ENCODE measurements at regions not wholly inside any gene's neighbourhood (a gene's known extent, or its start where the extent isn't known, plus 50 kb on each side); places are given as distances from the start of the nearest gene placed in this dataset.

DNA sequence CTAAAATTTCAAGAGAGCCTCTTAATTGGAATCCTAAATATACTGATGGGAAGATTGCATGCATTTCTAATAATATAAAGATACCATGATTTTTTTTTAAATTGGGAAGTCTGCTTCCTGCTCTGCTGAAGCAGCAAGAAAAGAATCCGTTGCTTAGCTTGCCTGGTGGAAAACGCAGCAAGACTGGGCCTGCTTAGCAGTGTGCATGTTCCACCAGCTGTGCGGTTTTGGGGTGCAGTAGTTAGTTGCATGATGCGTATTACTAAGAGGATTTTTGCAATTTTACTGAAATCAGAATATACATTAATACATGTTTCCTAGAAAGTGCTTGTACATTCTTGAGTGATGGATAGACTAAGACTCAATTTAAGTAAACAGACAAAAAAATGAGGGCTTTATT, 319.9 kb downstream of the CMPK2 start:
- no peak overlapping the region for H3K27ac Mint-ChIP-seq (ENCODE audit: unreplicated experiment)
- no peaks in the 10 kb centered on the region for H3K36me3 Mint-ChIP-seq (ENCODE audit: low read depth)
- no peak for TF ChIP-seq CTCF (IDR thresholded peaks at IDR 0.05)
- DNase-seq (ENCODE audit: low spot score), result no peak
- no peak overlapping the region for H3K4me3 Mint-ChIP-seq (ENCODE audit: unreplicated experiment)
- no peaks in the 10 kb centered on the region for H3K27me3 Mint-ChIP-seq (ENCODE audit: low read depth)
- H3K4me1 Mint-ChIP-seq (ENCODE audit: low read depth), result no peaks in the 10 kb centered on the region
- peaks cover 14% of the 10 kb centered on the region for H3K9me3 Mint-ChIP-seq (ENCODE audit: low read depth)

DNA sequence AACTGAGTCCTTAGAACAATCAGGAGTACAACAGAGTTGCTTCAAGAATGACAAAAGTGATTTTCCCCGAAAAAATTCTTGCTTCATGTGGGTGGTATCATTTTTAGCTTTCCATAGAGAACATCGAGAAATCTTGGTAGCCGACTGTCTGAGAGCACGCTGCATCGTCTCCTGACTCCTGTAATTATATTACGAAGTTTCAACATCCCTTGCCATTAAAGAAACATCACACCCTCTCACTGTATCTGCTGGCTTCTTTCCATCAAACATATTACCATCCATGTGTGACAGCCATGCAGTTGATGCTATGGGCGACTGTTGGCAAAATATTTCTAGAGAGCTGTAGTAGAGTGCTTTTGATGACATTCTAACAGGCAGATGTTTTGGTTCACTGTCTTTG, 311.2 kb downstream of the CMPK2 start:
- no peak for TF ChIP-seq CTCF (IDR thresholded peaks at IDR 0.05)
- DNase-seq (ENCODE audit: low spot score), result no peak
- Mint-ChIP-seq H3K4me3 (ENCODE audit: unreplicated experiment) (no peak overlapping the region), H3K27me3 (ENCODE audit: low read depth) (no peaks in the 10 kb centered on the region), H3K9me3 (ENCODE audit: low read depth) (peaks cover 13% of the 10 kb centered on the region), H3K4me1 (ENCODE audit: low read depth) (no peaks in the 10 kb centered on the region), H3K27ac (ENCODE audit: unreplicated experiment) (no peak overlapping the region), H3K36me3 (ENCODE audit: low read depth) (no peaks in the 10 kb centered on the region)

GRCh38 chr2:6556755-6557154, 309.0 kb downstream of the CMPK2 start:
- Mint-ChIP-seq H3K4me3 (ENCODE audit: unreplicated experiment) (no peak overlapping the region), H3K4me1 (ENCODE audit: low read depth) (no peaks in the 10 kb centered on the region), H3K36me3 (ENCODE audit: low read depth) (no peaks in the 10 kb centered on the region), H3K27ac (ENCODE audit: unreplicated experiment) (no peak overlapping the region), H3K9me3 (ENCODE audit: low read depth) (no peaks in the 10 kb centered on the region), H3K27me3 (ENCODE audit: low read depth) (no peaks in the 10 kb centered on the region)
- no peak for DNase-seq (ENCODE audit: low spot score)
- no peak for TF ChIP-seq CTCF (IDR thresholded peaks at IDR 0.05)

DNA sequence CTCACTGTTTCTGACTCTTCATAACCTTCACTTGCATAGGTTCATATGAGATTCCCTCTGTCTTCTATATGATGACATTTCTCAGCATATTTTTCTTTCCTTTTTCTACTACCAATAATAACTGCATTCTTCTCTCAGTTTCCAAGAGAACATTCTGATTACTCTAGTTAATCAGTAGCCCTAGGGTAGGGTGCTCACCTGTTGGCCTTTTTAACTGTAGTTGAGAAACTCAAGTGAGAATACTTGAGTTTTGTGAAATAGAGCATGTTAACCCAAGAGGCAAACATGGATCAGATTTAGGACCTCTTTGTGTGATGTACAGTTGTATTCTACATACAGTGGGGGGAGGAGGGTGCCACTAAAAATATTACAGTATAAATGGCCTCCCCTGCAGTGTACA, 308.0 kb downstream of the CMPK2 start:
- H3K4me3 Mint-ChIP-seq (ENCODE audit: unreplicated experiment), result no peak overlapping the region
- no peaks in the 10 kb centered on the region for H3K27me3 Mint-ChIP-seq (ENCODE audit: low read depth)
- no peak overlapping the region for H3K27ac Mint-ChIP-seq (ENCODE audit: unreplicated experiment)
- TF ChIP-seq CTCF (IDR thresholded peaks at IDR 0.05), result no peak
- H3K9me3 Mint-ChIP-seq (ENCODE audit: low read depth), result no peaks in the 10 kb centered on the region
- DNase-seq (ENCODE audit: low spot score), result no peak
- no peaks in the 10 kb centered on the region for H3K4me1 Mint-ChIP-seq (ENCODE audit: low read depth)
- H3K36me3 Mint-ChIP-seq (ENCODE audit: low read depth), result no peaks in the 10 kb centered on the region

GRCh38 chr2:6562771-6563170, 302.9 kb downstream of the CMPK2 start:
- no peaks in the 10 kb centered on the region for H3K9me3 Mint-ChIP-seq (ENCODE audit: low read depth)
- H3K36me3 Mint-ChIP-seq (ENCODE audit: low read depth), result no peaks in the 10 kb centered on the region
- no peak for DNase-seq (ENCODE audit: low spot score)
- no peak for TF ChIP-seq CTCF (IDR thresholded peaks at IDR 0.05)
- H3K4me3 Mint-ChIP-seq (ENCODE audit: unreplicated experiment), result no peak overlapping the region
- no peaks in the 10 kb centered on the region for H3K27me3 Mint-ChIP-seq (ENCODE audit: low read depth)
- H3K4me1 Mint-ChIP-seq (ENCODE audit: low read depth), result peaks cover 8% of the 10 kb centered on the region
- H3K27ac Mint-ChIP-seq (ENCODE audit: unreplicated experiment), result no peak overlapping the region

Data from chondrocyte (in vitro differentiated cells).